ENCODE measurements at regions not wholly inside any gene's neighbourhood (a gene's known extent, or its start where the extent isn't known, plus 50 kb on each side); places are given as distances from the start of the nearest gene placed in this dataset.
A peak's percentile ranks its signal among the peaks of the same experiment; 100 is the strongest.
"Not testable (repeated sequence)": the region's sequence is repeated elsewhere in the genome, so short reads cannot be mapped to it uniquely, and the experiment has no call there.

- no peak for DNase-seq
- WGBS: 81% methylated on average over 1 of the region's 1 CpG
- Histone ChIP-seq H3K4me1 (ENCODE audit: control insufficient read depth, insufficient read depth, low read length) (no peaks in the 10 kb centered on the region), H3K9me3 (ENCODE audit: control insufficient read depth, low read length) (no peaks in the 10 kb centered on the region), H3K4me3 (ENCODE audit: low read length) (no peak overlapping the region), H3K27me3 (ENCODE audit: control insufficient read depth, insufficient read depth) (no peaks in the 10 kb centered on the region), H3K27ac (ENCODE audit: low read length) (no peak overlapping the region)
- intact Hi-C loops (cut with DNase I): no loop called here
- no peak for ATAC-seq
Observed at GRCh38 chr3:21979706-21980105, 228.7 kb upstream of the ZNF385D start.

GRCh38 chr3:21989341-21990042, 238.5 kb upstream of the ZNF385D start:
- DNase-seq (no peak), ATAC-seq (no peak)
- H3K27ac ChIP-seq (ENCODE audit: low read length): no peak overlapping the region
- H3K27me3 ChIP-seq (ENCODE audit: control insufficient read depth, insufficient read depth): no peaks in the 10 kb centered on the region
- H3K4me1 ChIP-seq (ENCODE audit: control insufficient read depth, insufficient read depth, low read length): no peaks in the 10 kb centered on the region
- no peaks in the 10 kb centered on the region for H3K9me3 ChIP-seq (ENCODE audit: control insufficient read depth, low read length)
- H3K4me3 ChIP-seq (ENCODE audit: low read length): no peak overlapping the region
- 70% methylated on average over 5 of the region's 5 CpGs for WGBS
- intact Hi-C loops (cut with DNase I): no loop called here

- Histone ChIP-seq H3K4me1 (ENCODE audit: control insufficient read depth, insufficient read depth, low read length) (no peaks in the 10 kb centered on the region), H3K27ac (ENCODE audit: low read length) (no peak overlapping the region), H3K4me3 (ENCODE audit: low read length) (no peak overlapping the region), H3K27me3 (ENCODE audit: control insufficient read depth, insufficient read depth) (no peaks in the 10 kb centered on the region), H3K9me3 (ENCODE audit: control insufficient read depth, low read length) (no peaks in the 10 kb centered on the region)
- ATAC-seq: no peak
- 59% methylated on average over 3 of the region's 3 CpGs for WGBS
- intact Hi-C loops (cut with DNase I): no loop called here
- DNase-seq: no peak
Observed at GRCh38 chr3:21991061-21991460, 240.1 kb upstream of the ZNF385D start.

GRCh38 chr3:21995079-21995607, 244.1 kb upstream of the ZNF385D start:
- DNase-seq (peak in 2 of 3 donors; percentile 8 to 13), ATAC-seq (no peak)
- H3K4me3 ChIP-seq (ENCODE audit: low read length): no peak overlapping the region
- H3K27ac ChIP-seq (ENCODE audit: low read length): no peak overlapping the region
- H3K9me3 ChIP-seq (ENCODE audit: control insufficient read depth, low read length): no peaks in the 10 kb centered on the region
- no peaks in the 10 kb centered on the region for H3K4me1 ChIP-seq (ENCODE audit: control insufficient read depth, insufficient read depth, low read length)
- intact Hi-C loops (cut with DNase I): no loop called here
- no peaks in the 10 kb centered on the region for H3K27me3 ChIP-seq (ENCODE audit: control insufficient read depth, insufficient read depth)
- WGBS: 56% methylated on average over 2 of the region's 2 CpGs

GRCh38 chr3:22007368-22007767, 256.4 kb upstream of the ZNF385D start:
- no peaks in the 10 kb centered on the region for H3K27me3 ChIP-seq (ENCODE audit: control insufficient read depth, insufficient read depth)
- DNase-seq (no peak), ATAC-seq (no peak)
- H3K27ac ChIP-seq (ENCODE audit: low read length): no peak overlapping the region
- no peaks in the 10 kb centered on the region for H3K4me1 ChIP-seq (ENCODE audit: control insufficient read depth, insufficient read depth, low read length)
- WGBS: 80% methylated on average over 2 of the region's 2 CpGs
- H3K4me3 ChIP-seq (ENCODE audit: low read length): no peak overlapping the region
- intact Hi-C loops (cut with DNase I): no loop called here
- no peaks in the 10 kb centered on the region for H3K9me3 ChIP-seq (ENCODE audit: control insufficient read depth, low read length)

GRCh38 chr3:22010997-22011396, 260.0 kb upstream of the ZNF385D start:
- Histone ChIP-seq H3K27ac (ENCODE audit: low read length) (no peak overlapping the region), H3K4me3 (ENCODE audit: low read length) (no peak overlapping the region), H3K4me1 (ENCODE audit: control insufficient read depth, insufficient read depth, low read length) (no peaks in the 10 kb centered on the region), H3K27me3 (ENCODE audit: control insufficient read depth, insufficient read depth) (no peaks in the 10 kb centered on the region), H3K9me3 (ENCODE audit: control insufficient read depth, low read length) (no peaks in the 10 kb centered on the region)
- ATAC-seq: no peak
- WGBS: 78% methylated on average over 2 of the region's 2 CpGs
- no peak for DNase-seq
- intact Hi-C loops (cut with DNase I): no loop called here

- Histone ChIP-seq H3K9me3 (ENCODE audit: control insufficient read depth, low read length) (no peaks in the 10 kb centered on the region), H3K27me3 (ENCODE audit: control insufficient read depth, insufficient read depth) (no peaks in the 10 kb centered on the region), H3K4me3 (ENCODE audit: low read length) (no peak overlapping the region), H3K4me1 (ENCODE audit: control insufficient read depth, insufficient read depth, low read length) (no peaks in the 10 kb centered on the region), H3K27ac (ENCODE audit: low read length) (no peak overlapping the region)
- DNase-seq: no peak
- ATAC-seq: no peak
- intact Hi-C loops (cut with DNase I): no loop called here
Observed at GRCh38 chr3:22012471-22012870, 261.5 kb upstream of the ZNF385D start.

GRCh38 chr3:22013641-22014040, 262.6 kb upstream of the ZNF385D start:
- WGBS: 76% methylated on average over 1 of the region's 1 CpG
- H3K27me3 ChIP-seq (ENCODE audit: control insufficient read depth, insufficient read depth): no peaks in the 10 kb centered on the region
- intact Hi-C loops (cut with DNase I): no loop called here

GRCh38 chr3:22016197-22016596, 265.2 kb upstream of the ZNF385D start:
- Histone ChIP-seq H3K27ac (ENCODE audit: low read length) (no peak overlapping the region), H3K4me1 (ENCODE audit: control insufficient read depth, insufficient read depth, low read length) (no peaks in the 10 kb centered on the region), H3K4me3 (ENCODE audit: low read length) (no peak overlapping the region), H3K27me3 (ENCODE audit: control insufficient read depth, insufficient read depth) (no peaks in the 10 kb centered on the region), H3K9me3 (ENCODE audit: control insufficient read depth, low read length) (no peaks in the 10 kb centered on the region)
- DNase-seq: no peak
- intact Hi-C loops (cut with DNase I): no loop called here
- 68% methylated on average over 4 of the region's 4 CpGs for WGBS
- ATAC-seq: no peak

More at GRCh38 chr3:22013641-22014040, 262.6 kb upstream of the ZNF385D start:
- Histone ChIP-seq H3K4me1 (ENCODE audit: control insufficient read depth, insufficient read depth, low read length) (no peaks in the 10 kb centered on the region), H3K4me3 (ENCODE audit: low read length) (no peak overlapping the region), H3K27ac (ENCODE audit: low read length) (no peak overlapping the region), H3K9me3 (ENCODE audit: control insufficient read depth, low read length) (no peaks in the 10 kb centered on the region)
- no peak for DNase-seq
- no peak for ATAC-seq

GRCh38 chr3:22024638-22025037, 273.6 kb upstream of the ZNF385D start:
- H3K9me3 ChIP-seq (ENCODE audit: control insufficient read depth, low read length); ATAC-seq; DNase-seq; intact Hi-C loops (cut with DNase I); H3K4me3 ChIP-seq (ENCODE audit: low read length); H3K27me3 ChIP-seq (ENCODE audit: control insufficient read depth, insufficient read depth); H3K27ac ChIP-seq (ENCODE audit: low read length); H3K4me1 ChIP-seq (ENCODE audit: control insufficient read depth, insufficient read depth, low read length): not testable (repeated sequence)
- WGBS: 85% methylated on average over 5 of the region's 5 CpGs

- no peak overlapping the region for H3K4me3 ChIP-seq (ENCODE audit: low read length)
- H3K27ac ChIP-seq (ENCODE audit: low read length): no peak overlapping the region
- no peaks in the 10 kb centered on the region for H3K9me3 ChIP-seq (ENCODE audit: control insufficient read depth, low read length)
- WGBS: 84% methylated on average over 4 of the region's 4 CpGs
- ATAC-seq: no peak
- H3K27me3 ChIP-seq (ENCODE audit: control insufficient read depth, insufficient read depth): no peaks in the 10 kb centered on the region
- DNase-seq: no peak
- intact Hi-C loops (cut with DNase I): no loop called here
- H3K4me1 ChIP-seq (ENCODE audit: control insufficient read depth, insufficient read depth, low read length): no peaks in the 10 kb centered on the region
Observed at GRCh38 chr3:22029480-22029879, 278.5 kb upstream of the ZNF385D start.

GRCh38 chr3:22039161-22039560, 288.2 kb upstream of the ZNF385D start:
- DNase-seq (no peak), ATAC-seq (no peak)
- intact Hi-C loops (cut with DNase I): no loop called here
- H3K27me3 ChIP-seq (ENCODE audit: control insufficient read depth, insufficient read depth): no peaks in the 10 kb centered on the region
- no peaks in the 10 kb centered on the region for H3K4me1 ChIP-seq (ENCODE audit: control insufficient read depth, insufficient read depth, low read length)
- no peaks in the 10 kb centered on the region for H3K9me3 ChIP-seq (ENCODE audit: control insufficient read depth, low read length)
- H3K27ac ChIP-seq (ENCODE audit: low read length): no peak overlapping the region
- no peak overlapping the region for H3K4me3 ChIP-seq (ENCODE audit: low read length)

All from right cardiac atrium (tissue), 5 donors.